Stimulated activated CD8-positive, alpha-beta memory T cell treated with anti-CD3 and anti-CD28 coated beads, Interleukin-15, amount 100 ng/mL, for 48 hours (primary cell): ENCODE measurements at regions not wholly inside any gene's neighbourhood (a gene's known extent, or its start where the extent isn't known, plus 50 kb on each side); places are given as distances from the start of the nearest gene placed in this dataset.
"Not testable (repeated sequence)": the region's sequence is repeated elsewhere in the genome, so short reads cannot be mapped to it uniquely, and the experiment has no call there.

ENCODE experiments used
- DNase-seq, 2 donors: peaks; one replicate each; pipeline ENCODE4 v3.0.0-alpha.2; 2020; ENCODE audit warnings: low read depth in 2 of 2

DNA sequence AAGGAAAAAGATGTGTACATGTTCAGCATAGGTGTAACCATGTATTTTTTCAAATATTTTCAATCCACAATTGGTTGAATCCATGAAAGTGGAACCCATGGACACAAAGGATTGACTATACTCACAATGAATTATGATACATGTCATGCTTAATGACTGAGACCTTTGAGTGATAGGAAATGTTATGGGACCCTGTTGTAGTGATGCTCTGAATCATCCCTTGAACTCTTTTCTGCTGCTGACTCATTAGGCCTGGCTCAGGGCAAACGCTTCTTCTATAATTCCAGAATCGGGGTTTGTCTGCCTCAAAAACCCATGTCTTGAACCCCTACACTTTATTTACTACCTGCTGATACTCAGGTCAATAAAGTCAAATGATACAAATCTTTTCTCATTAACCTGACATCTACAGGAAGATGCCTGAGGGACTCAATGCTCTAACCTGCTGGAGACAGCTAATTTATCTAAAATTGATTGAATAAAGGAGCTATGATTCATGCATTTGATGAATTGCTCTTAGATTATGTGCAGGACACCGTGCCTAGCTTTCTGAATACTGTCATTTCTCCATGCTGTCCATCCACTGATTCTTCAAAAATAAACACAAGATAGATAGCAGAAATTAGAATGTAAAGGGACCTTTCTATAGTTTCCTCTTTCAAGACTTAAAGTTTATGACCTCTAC is 260.1 kb downstream of the PRELID2 start:
- no peak for DNase-seq

DNA sequence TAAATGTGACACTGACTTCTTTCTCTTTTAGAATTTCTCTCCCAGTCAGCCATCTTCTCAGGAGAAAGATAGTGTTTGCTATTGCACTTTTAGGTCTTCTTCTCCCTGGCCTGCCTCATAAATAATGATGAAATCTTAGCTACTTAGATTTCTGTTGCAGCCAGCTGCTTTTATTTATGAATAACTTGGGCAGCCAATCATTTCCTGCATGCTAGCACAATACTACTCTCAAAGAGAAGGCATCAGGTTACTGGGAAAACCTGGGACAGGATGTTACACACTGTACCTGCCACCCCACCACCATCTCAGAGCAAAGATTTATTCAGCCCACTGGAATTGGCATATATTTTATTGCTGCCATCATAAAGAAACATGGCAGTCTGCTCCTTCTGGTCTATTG is 266.6 kb downstream of the PRELID2 start:
- DNase-seq, result no peak

DNA sequence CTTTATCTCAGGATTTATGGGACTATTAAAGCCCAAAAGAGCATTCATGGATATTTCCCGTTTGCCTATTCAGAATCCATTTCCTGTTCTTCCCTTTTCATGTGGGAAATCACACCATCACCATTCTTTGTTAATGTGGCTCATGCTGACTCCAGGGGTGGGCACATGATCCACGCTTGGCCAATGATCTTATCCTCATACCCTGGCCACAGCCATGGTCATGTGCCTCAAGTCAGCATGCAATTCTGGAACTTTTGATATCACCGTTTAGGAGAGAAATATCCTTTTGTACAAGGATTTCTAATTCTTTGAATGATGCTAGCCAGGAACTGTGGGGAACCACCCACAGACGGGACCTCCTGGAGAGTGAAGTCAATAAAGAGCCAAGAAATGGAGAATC is 272.2 kb downstream of the PRELID2 start:
- no peak for DNase-seq

DNA sequence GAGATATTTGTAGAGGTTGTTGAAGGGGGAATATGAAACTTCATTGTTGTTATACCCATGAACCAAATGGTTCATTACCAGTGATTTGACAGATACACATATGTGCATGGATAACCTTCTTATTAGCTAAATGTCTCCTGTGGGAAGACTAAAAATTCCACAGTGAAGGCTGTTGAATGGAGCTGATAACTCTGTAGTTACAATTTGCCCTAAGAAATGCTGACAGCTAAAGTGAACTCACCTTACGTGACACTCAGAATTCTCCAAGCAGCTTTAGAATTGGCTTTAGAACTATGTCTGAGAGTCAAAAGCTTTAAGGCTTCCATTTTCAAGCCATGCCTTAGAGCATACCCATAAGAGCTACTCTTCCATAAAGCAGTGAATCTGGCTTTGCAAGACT is 276.9 kb downstream of the PRELID2 start:
- no peak for DNase-seq

DNA sequence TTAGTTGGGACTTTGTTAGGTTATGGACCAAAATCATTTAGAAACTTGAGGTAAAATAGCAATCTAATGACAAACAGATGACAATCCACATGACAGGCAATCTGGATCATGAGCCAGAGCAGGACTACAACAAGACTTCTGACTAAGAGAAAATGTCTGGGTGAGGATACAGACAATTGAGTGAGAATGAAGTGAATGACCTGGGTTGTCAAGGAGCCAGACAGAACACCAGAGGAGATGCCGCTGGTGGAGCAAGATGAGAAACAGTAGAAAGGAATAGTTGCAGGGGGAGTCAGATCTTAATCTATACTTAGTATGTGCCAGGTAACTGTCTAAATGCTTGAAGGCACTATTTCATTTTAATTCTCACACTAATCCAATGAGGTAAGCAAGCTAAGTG is 277.8 kb downstream of the PRELID2 start:
- DNase-seq, result no peak

DNA sequence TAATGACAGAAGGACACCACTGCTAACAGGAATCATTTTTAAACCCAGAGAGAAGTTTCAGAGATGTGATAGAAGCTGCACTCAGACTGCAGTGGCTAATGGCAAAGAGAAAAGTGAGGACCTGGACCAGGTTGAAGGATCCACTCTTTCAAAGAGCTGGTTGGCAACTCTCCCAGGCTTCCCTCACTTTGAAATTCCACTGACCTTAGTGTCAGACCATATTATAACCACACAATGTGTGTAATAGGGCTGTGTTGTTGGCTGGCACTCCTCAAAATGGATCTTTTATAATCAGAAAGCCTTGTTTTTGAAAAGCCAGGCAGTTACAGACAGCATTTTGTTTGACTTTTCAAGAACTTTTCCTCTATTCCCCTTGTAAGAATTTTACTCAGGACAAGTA is 280.7 kb downstream of the PRELID2 start:
- no peak for DNase-seq

DNA sequence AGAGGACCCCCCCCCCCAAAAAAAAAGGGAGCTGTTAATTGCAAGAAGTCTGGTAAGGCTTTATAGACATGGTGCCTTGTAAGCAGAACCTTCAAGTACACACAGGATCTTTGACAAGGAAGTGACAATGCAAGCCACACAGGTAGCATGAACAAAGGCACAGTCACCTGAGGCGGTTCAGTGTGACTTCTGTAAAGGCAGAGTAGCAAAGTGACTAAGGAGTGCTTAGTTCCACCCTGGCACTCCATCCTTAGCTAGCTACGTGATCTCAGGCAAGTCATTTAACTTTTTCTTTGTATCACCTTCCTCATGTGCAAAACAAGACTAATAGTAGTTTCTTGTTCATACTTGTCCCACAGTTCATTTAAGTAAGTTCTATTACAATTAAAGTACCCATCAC is 282.0 kb downstream of the PRELID2 start:
- DNase-seq, result no peak

DNA sequence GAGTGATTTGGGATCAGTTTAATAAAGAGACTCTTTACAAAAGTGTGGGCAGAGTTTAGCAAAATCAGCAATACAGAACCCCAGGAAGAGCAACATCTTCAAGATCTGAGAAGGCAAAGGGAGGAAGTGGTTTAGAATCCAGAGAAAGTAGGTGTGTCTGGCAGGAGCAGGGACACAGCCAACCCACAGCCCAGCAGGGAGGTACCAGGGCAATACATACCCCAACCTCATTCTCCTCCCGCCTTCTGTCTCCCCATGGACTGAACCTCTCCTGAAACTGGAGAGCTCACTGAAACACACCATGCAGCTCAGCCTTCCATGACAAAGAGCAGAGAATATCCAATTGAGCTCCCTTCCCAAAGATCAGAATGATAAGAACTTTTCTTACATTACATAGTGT is 283.4 kb downstream of the PRELID2 start:
- no peak for DNase-seq

DNA sequence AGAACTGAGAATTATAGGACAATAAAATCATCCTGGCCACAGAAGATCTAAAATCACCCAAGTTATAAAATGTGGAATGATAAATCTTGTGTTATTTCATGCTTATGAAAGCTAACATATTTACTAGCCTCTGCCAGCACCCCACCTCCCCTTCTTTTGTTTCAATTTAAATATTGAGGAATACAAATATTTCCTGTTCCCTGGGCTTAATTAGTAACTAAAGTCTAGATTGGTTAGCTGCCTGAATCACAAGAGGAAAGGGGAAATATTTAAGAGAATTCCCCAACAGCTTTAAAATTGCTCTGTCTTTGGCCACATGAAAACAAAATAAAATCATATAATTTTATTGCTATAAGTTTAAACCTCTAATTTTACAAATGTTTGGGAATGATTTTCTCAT is 287.0 kb downstream of the PRELID2 start:
- no peak for DNase-seq

DNA sequence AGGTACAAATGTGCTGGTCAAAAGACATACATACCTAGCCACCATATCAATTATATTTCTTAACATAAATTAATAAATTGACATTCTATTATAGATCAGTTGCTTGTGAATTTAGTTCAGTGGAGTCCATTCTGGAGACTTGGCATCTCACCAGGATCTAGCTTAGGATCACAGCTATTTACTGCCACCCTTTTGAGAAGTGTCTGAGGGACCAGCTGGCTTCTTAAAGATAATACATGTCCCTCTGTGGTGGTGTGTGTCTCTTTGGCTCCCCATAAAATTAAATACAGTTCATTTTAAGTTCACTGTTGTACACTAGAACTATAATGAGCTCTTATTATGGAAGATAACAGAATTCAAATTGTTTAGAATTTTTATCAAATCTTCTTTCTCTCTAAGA is 290.7 kb downstream of the PRELID2 start:
- DNase-seq, result no peak

DNA sequence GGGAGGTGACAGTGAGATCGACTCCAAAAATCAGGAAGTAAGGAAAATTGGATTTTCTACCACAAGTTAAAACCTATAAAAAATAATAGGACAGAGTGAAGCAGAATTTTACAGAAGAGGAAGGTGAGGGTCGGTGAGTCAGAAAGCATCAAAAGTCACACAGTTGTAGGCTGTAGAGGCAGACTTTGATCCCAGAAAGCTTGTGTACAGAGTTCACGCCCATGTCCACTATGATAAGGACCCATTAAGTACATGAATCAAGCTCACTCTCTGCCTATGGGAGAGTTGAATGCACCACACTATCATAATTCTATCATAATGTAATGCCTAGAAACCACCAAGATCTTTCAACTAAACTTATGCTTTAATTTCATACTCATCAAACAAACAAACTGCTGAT is 291.2 kb downstream of the PRELID2 start:
- DNase-seq, result no peak

DNA sequence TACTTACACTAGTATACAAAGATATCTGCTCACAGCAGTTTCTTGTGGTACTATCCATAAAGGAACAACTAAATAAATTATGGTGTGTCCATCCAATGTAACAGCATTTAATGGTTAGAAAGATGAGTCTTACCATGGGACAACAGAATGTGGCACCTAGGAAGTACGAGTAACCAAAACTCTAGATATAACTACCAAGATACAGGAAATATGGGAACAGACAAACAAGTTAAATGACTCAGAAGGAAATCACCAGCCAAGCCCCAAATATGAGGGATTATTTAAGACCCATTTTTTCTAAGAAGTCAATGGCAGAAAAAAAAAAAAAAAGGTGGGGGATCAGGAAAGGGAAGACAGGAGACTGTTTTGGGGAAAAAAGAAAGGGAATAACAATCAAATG is 294.8 kb downstream of the PRELID2 start:
- no peak for DNase-seq

DNA sequence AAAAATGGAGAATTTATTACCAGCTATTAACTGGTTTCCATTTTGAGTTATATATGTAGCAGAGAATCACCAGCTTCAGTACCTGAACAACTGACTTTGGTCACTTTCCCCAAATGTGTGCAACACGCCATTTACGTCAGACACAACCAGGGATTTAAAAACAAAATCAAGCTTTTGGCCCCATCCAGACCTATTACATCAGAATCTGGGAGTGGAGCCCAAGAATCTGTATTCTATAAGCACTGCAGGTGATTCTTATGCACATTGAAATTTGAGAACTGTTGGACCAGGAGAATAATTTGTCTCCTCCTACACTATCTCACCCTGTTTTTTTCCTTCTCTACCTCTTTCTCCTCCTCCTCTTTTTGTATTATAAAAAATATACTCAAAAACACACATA is 295.9 kb downstream of the PRELID2 start:
- DNase-seq, result no peak

DNA sequence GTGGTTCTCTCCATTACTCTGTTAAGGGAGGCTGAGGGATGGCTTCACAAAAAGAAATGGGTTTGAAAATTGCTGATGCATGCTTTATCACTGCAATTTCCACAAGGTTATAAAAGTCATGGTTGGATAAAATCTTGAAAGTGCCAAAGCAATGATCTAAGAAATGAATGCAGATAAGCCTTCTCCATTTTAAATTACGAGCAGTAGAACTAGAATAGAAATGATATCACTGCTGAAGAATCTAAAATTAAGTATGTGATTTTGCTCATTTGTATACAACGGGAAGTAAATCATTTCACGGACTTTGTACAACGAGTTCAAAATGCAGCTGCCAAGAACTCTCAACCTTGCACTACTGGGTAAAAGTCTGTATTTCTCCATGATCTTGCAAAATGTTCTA is 299.0 kb downstream of the PRELID2 start:
- DNase-seq, result no peak

DNA sequence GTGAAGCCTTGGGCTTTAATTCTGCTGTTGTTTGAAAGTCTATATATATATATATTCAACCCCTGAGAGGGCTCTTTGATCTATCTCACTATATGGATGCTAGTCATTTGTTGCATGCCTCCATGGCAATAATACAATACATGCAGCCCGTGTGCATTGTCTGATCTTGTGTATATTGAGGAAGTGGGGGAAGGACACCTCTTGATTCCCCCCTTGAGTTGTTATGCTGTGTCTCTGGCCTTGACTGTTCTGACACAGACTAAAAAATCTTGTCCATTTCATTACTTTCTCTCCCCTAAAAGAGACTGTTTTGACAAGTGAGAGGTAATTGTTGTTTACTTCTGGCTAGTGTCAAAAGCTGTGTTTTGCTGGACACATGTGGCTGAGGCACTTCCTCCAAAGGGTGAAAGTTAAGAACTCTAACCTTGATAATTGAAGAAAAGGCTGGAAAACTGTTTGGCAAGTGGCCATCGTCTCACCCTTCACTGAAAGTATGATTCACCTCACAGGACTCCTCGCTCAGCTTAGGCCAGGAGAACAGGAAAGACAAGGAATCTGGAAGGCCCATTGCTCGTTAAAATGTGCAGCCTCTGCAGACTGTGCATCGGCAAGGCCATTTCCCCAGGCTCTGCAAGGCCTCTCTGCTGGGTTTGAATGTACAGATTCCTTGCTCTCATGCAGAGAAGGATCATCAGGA is 304.0 kb downstream of the PRELID2 start:
- DNase-seq, result no peak

DNA sequence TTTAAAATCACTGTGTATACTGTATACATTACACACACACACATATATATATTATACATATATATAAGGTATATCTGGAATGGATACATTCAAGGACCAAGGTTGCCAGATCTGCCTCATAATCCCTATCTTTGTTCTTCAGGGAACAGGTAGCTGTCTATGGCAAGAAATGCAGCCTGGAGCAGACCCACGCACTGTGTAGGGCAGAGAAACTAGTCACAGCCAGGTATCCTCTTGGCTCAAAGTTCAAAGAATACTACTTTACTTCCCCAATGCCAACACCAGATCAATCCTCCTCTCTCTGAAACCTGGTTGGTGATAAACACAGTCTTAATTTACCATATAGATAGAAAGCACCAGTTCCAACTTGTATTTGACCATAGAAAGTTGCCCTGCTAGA is 313.6 kb downstream of the PRELID2 start:
- DNase-seq, result no peak

DNA sequence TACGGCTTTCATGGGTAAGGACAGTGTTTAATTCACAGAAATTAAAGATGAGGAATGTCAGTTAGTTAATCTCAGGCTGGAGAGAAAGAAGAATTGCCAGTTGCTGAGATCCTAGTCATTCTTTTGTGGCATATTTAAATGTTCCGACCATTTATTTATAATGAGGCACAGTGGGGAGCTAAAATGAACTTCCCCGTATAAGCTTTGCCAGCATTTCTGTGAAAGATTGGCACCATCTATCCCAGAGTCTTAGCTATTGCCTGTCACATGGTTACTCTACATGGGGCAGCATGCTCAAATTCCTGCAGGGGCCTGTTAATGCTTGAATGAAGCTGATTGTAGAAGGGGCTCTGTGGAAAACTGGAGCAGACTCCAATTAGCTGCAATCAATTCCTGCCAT is 314.1 kb downstream of the PRELID2 start:
- no peak for DNase-seq

DNA sequence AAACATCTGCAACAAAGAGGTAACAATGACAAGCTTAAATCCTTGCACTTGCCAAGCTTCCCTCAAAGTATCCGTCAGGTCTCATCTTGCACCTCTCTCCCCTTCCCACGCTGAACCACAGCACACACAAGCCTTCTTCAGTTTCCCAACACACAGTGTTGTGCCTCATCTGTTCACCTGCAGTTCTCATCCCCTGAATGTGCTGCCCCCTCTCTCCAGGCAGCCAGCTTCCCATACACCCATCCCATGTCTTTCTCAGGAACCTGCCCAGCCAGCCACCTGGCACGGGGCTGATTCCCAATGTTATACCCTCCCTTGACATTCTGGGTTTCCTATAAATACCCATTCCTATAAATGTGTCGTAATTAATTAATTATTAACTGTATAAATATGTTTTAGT is 314.8 kb downstream of the PRELID2 start:
- no peak for DNase-seq

DNA sequence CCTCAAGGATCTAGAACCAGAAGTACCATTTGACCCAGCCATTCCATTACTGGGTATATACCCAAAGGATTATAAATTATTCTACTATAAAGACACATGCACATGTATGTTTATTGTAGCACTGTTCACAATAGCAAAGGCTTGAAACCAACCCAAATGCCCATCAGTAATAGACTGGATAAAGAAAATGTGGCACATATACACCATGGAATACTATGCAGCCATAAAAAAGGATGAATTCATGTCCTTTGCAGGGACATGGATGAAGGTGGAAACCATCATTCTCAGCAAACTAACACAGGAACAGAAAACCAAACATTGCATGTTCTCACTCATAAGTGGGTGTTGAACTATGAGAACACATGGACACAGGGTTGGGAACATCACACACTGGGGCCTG is 317.6 kb downstream of the PRELID2 start:
- not testable (repeated sequence) for DNase-seq

DNA sequence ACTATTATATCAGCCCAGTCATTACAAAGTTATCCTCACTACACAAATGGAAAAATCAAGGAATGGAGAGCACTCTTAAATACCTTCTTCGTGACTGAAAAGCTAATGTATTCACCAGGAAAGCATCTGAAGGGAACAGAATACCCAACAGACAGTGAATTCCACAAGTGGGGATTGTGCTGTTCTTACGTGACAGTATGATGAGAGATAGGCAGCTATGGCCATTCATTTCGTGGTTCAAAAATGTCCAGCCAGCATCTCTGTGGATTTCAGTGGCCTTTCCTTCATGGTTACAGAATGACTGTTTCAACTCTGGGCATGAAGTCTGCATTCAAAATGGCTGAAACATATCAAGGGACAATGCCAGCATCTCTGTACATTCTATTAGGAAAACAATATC is 323.8 kb downstream of the PRELID2 start:
- no peak for DNase-seq

DNA sequence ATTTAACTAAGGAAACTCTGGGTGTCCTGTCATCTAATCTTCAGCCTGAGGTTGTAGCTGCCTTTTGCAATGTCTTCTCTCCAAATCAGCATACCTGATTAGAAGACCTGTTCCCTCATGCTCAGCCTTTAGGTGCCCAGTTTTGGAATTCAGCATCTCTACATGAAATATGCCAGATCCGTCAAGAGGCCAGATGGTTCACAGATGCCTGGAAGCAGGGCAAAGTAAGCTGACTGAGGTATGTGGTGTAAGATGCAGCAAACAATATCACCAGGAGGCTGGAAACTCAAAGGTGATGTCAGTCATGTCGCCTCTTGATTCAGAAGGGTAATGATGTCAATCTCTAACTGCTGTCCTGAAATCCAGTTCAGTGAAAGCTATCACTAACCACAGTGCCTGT is 324.4 kb downstream of the PRELID2 start:
- no peak for DNase-seq

DNA sequence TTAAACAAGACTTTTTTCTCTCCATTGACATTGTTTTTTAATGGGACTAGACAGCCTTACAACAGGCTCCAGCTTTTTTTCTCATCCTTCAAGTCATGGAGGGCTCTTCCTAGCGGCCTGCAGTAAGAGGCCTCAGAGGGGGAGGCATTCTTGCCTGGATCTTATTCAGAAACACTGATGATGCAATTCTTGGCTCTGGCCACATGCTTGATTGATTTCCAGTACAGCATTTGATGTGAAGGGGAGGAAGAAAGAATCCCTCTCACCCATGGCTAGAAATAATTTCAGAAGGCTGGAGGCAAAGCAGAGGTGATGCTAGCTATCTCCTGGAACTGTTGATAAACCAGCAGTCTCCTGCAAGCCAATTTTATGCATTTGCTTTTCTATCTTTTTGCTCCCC is 324.8 kb downstream of the PRELID2 start:
- DNase-seq, result no peak

DNA sequence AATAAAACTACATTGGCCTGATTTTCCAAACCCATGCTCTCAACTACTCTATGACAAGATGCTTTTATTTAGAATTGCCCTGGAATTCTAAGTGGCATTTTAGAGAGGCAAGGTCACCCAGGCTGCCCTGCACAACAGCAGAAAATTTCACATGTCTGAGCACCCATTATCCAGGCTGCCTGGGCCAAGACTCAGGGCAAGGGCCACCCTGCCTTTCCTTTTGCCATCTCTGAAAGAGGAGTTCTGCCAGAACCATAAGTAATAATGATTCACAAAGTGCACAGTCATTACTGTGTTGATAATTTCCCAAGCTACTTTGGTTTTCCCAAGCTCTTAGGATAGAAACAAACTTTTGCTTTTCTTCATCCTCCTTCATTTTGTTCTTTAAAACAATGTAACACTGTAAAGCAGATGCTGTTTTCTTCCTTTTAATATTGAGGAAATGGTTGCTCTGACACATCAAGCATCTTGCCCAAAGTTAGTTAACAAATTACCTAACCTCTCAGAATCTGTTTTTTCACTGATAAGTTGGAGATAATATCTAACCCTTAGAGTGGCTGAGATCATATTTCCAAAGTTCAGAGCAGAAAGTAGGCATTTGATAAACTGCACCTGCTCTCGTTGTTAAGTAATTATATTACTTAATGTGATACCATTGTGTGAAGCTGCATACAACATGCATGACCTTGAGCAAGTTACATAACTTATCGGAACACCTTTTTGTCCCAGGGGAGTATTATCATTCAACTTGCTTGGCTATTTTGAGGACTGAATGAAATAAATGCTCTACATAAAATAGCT is 325.6 kb downstream of the PRELID2 start:
- no peak for DNase-seq
